Chondrocyte (in vitro differentiated cells): ENCODE measurements at regions not wholly inside any gene's neighbourhood (a gene's known extent, or its start where the extent isn't known, plus 50 kb on each side); places are given as distances from the start of the nearest gene placed in this dataset.
"Not testable (repeated sequence)": the region's sequence is repeated elsewhere in the genome, so short reads cannot be mapped to it uniquely, and the experiment has no call there.

Experiments
- DNase-seq: peaks from one replicate; pipeline ENCODE4 v3.0.0; 2021; ENCODE audit warnings: mixed read lengths, low spot score
- H3K27ac Mint-ChIP-seq: one replicate; pipeline ENCODE4 v1.8.0; 2021; ENCODE audit warnings: mild to moderate bottlenecking, moderate library complexity, mixed read lengths; ENCODE audit not compliant: unreplicated experiment
- H3K27me3 Mint-ChIP-seq: 2 replicates; pipeline ENCODE4 v1.8.0; 2021; ENCODE audit warnings: low read depth, mixed read lengths
- H3K36me3 Mint-ChIP-seq: 2 replicates; pipeline ENCODE4 v1.8.0; 2021; ENCODE audit warnings: low read depth, mixed read lengths
- H3K4me1 Mint-ChIP-seq: 2 replicates; pipeline ENCODE4 v1.8.0; 2021; ENCODE audit warnings: low read depth, mild to moderate bottlenecking, mixed read lengths
- H3K4me3 Mint-ChIP-seq: one replicate; pipeline ENCODE4 v1.8.0; 2021; ENCODE audit warnings: mild to moderate bottlenecking, moderate library complexity, mixed read lengths; ENCODE audit not compliant: unreplicated experiment
- H3K9me3 Mint-ChIP-seq: 2 replicates; pipeline ENCODE4 v1.8.0; 2021; ENCODE audit warnings: low read depth, mixed read lengths
- CTCF ChIP-seq: fragments of 200-600 bp; sonication (generic); IDR thresholded peaks from 2 replicates; pipeline ENCODE4 v1.5.0; 2021; ENCODE audit warnings: antibody characterized with exemption, mild to moderate bottlenecking, moderate library complexity

GRCh38 chr2:185502351-185502750, 236.3 kb upstream of the FSIP2 start:
- peak overlapping the region; percentile 61 for H3K27ac Mint-ChIP-seq
- H3K36me3 Mint-ChIP-seq = peaks cover 9% of the 10 kb centered on the region
- no peak overlapping the region for H3K4me3 Mint-ChIP-seq
- peaks cover 40% of the 10 kb centered on the region for H3K9me3 Mint-ChIP-seq
- peaks cover 3% of the 10 kb centered on the region for H3K4me1 Mint-ChIP-seq
- TF ChIP-seq CTCF = no peak
- DNase-seq = no peak
- no peaks in the 10 kb centered on the region for H3K27me3 Mint-ChIP-seq

- H3K4me1 Mint-ChIP-seq = no peaks in the 10 kb centered on the region
- H3K27me3 Mint-ChIP-seq = no peaks in the 10 kb centered on the region
- H3K4me3 Mint-ChIP-seq = no peak overlapping the region
- no peak overlapping the region for H3K27ac Mint-ChIP-seq
- no peak for DNase-seq
- H3K36me3 Mint-ChIP-seq = peaks cover 21% of the 10 kb centered on the region
- no peak for TF ChIP-seq CTCF
- H3K9me3 Mint-ChIP-seq = peaks cover 55% of the 10 kb centered on the region
These were observed 230.9 kb upstream of the FSIP2 start for GRCh38 chr2:185507719-185508118.

GRCh38 chr2:185510060-185510459, 228.5 kb upstream of the FSIP2 start:
- H3K27ac Mint-ChIP-seq = no peak overlapping the region
- H3K4me3 Mint-ChIP-seq = no peak overlapping the region
- H3K27me3 Mint-ChIP-seq = no peaks in the 10 kb centered on the region
- no peak for TF ChIP-seq CTCF
- DNase-seq = no peak
- no peaks in the 10 kb centered on the region for H3K4me1 Mint-ChIP-seq
- peaks cover 15% of the 10 kb centered on the region for H3K36me3 Mint-ChIP-seq
- peaks cover 47% of the 10 kb centered on the region for H3K9me3 Mint-ChIP-seq

- H3K27me3 Mint-ChIP-seq = no peaks in the 10 kb centered on the region
- H3K36me3 Mint-ChIP-seq = peaks cover 19% of the 10 kb centered on the region
- no peaks in the 10 kb centered on the region for H3K4me1 Mint-ChIP-seq
- no peak overlapping the region for H3K27ac Mint-ChIP-seq
- H3K4me3 Mint-ChIP-seq = no peak overlapping the region
- TF ChIP-seq CTCF = no peak
- peaks cover 41% of the 10 kb centered on the region for H3K9me3 Mint-ChIP-seq
- DNase-seq = no peak
These were observed 226.7 kb upstream of the FSIP2 start for GRCh38 chr2:185511925-185512324.

GRCh38 chr2:185522472-185522871, 216.1 kb upstream of the FSIP2 start:
- Mint-ChIP-seq H3K27ac (no peak overlapping the region), H3K27me3 (no peaks in the 10 kb centered on the region), H3K4me1 (no peaks in the 10 kb centered on the region), H3K9me3 (peaks cover 22% of the 10 kb centered on the region), H3K36me3 (peaks cover 10% of the 10 kb centered on the region), H3K4me3 (no peak overlapping the region)
- DNase-seq = no peak
- TF ChIP-seq CTCF = peak; percentile 26

GRCh38 chr2:185524242-185524641, 214.4 kb upstream of the FSIP2 start:
- H3K27ac Mint-ChIP-seq, H3K27me3 Mint-ChIP-seq, H3K36me3 Mint-ChIP-seq, H3K4me1 Mint-ChIP-seq, H3K4me3 Mint-ChIP-seq, DNase-seq: not testable (repeated sequence)
- peaks cover 28% of the 10 kb centered on the region for H3K9me3 Mint-ChIP-seq
